Lung (tissue), 11 donors: ENCODE measurements at regions not wholly inside any gene's neighbourhood (a gene's known extent, or its start where the extent isn't known, plus 50 kb on each side); places are given as distances from the start of the nearest gene placed in this dataset.
A peak's percentile ranks its signal among the peaks of the same experiment; 100 is the strongest.
"Not testable (repeated sequence)": the region's sequence is repeated elsewhere in the genome, so short reads cannot be mapped to it uniquely, and the experiment has no call there.

ENCODE experiments used
- ATAC-seq: fragments of 200-7000 bp; cut with Tn5 transposase; one replicate; pipeline ENCODE4 v1.9.1; 2020; ENCODE audit warnings: moderate number of reproducible peaks; ENCODE audit not compliant: insufficient read depth, low FRiP score
- DNase-seq, 3 donors: peaks; one replicate each; pipeline ENCODE4 v3.0.0-alpha.2; 2013 to 2017
- H3K27ac ChIP-seq, 2 donors: one replicate each; pipeline ENCODE4 v1.5.1; 2013; ENCODE audit warnings: mild to moderate bottlenecking in 2 of 2, moderate library complexity in 2 of 2, control low read depth in 1 of 2, inconsistent platforms in 1 of 2, low read depth in 1 of 2, low read length in 1 of 2
- H3K27me3 ChIP-seq, 3 donors: one replicate each; pipeline ENCODE4 v1.5.1; 2013; ENCODE audit warnings: low read length in 2 of 3; ENCODE audit not compliant: control insufficient read depth in 3 of 3, insufficient read depth in 3 of 3
- H3K36me3 ChIP-seq, 4 donors: one replicate each; pipeline ENCODE4 v1.5.1; 2013; ENCODE audit warnings: low read length in 4 of 4, mild to moderate bottlenecking in 1 of 4, moderate library complexity in 1 of 4; ENCODE audit not compliant: control insufficient read depth in 4 of 4, insufficient read depth in 4 of 4
- H3K4me1 ChIP-seq, 5 donors: one replicate each; pipeline ENCODE4 v1.5.1; 2013; ENCODE audit warnings: low read length in 5 of 5, mild to moderate bottlenecking in 2 of 5, moderate library complexity in 1 of 5; ENCODE audit not compliant: control insufficient read depth in 5 of 5, insufficient read depth in 5 of 5
- H3K4me3 ChIP-seq: one replicate; pipeline ENCODE4 v1.5.1; 2013; ENCODE audit warnings: mild to moderate bottlenecking, control low read depth, moderate library complexity
- H3K9ac ChIP-seq, 2 donors: one replicate each; pipeline ENCODE4 v1.5.1; 2013; ENCODE audit warnings: low read length in 2 of 2, control low read depth in 1 of 2; ENCODE audit not compliant: insufficient read depth in 1 of 2
- H3K9me3 ChIP-seq, 4 donors: one replicate each; pipeline ENCODE4 v1.5.1; 2013; ENCODE audit warnings: low read length in 3 of 4, mild to moderate bottlenecking in 1 of 4, moderate library complexity in 1 of 4; ENCODE audit not compliant: control insufficient read depth in 4 of 4, insufficient read depth in 3 of 4
- WGBS, 2 donors: extraction: QIAGEN DNeasy Blood & Tissue Kit; methylation state at CpG; one replicate each; pipeline ENCODE4 v1.1.7; 2013; 5-methylcytosine and 5-hydroxymethylcytosine counted together
- TF ChIP-seq, protein P1 (sequence below): IDR thresholded peaks from 2 replicates; pipeline ENCODE4 v1.5.1; 2012; ENCODE audit warnings: mild to moderate bottlenecking; ENCODE audit errors: control extremely low read depth, extremely low read depth
- donor health status: control.
- donor health status: control.
- donor health status: Bipolar disorder and iron deficiency.
- donor health status: healthy.
- donor health status: DM: yes; HTN: yes; CAD: no.

DNA sequence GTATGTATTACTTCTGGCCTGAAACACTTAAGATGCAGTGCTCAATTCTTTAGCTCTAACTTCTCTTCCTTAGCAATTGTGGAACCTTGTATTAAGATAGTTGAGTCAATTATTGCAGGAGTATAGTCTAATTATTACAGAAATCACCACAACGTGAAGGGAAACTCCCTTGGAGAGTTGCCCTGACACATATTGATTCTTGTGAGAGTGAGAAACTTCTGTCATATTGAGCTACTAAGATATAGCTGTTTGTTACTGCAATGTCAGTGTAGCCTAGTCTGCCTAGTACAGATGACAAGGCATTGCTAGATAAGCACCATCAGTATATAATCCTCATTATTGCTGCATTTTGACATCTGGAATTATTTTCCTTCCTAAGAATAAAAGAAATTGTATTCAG lies 82.7 kb upstream of the TEX13C start:
- no peaks in the 10 kb centered on the region for H3K36me3 ChIP-seq
- DNase-seq, result no peak
- no peak overlapping the region for H3K4me3 ChIP-seq
- no peaks in the 10 kb centered on the region for H3K4me1 ChIP-seq
- TF ChIP-seq, protein P1, sequence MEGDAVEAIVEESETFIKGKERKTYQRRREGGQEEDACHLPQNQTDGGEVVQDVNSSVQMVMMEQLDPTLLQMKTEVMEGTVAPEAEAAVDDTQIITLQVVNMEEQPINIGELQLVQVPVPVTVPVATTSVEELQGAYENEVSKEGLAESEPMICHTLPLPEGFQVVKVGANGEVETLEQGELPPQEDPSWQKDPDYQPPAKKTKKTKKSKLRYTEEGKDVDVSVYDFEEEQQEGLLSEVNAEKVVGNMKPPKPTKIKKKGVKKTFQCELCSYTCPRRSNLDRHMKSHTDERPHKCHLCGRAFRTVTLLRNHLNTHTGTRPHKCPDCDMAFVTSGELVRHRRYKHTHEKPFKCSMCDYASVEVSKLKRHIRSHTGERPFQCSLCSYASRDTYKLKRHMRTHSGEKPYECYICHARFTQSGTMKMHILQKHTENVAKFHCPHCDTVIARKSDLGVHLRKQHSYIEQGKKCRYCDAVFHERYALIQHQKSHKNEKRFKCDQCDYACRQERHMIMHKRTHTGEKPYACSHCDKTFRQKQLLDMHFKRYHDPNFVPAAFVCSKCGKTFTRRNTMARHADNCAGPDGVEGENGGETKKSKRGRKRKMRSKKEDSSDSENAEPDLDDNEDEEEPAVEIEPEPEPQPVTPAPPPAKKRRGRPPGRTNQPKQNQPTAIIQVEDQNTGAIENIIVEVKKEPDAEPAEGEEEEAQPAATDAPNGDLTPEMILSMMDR, result no peak
- H3K9me3 ChIP-seq, result no peaks in the 10 kb centered on the region
- ATAC-seq, result no peak
- WGBS, 2 donors, result 35 to 84% methylated on average over 1 of the region's 1 CpG
- no peak overlapping the region for H3K27ac ChIP-seq
- H3K27me3 ChIP-seq, result no peaks in the 10 kb centered on the region
- H3K9ac ChIP-seq, result no peak overlapping the region

GRCh38 chrX:125248931-125249330 lies 70.7 kb upstream of the TEX13C start:
- Histone ChIP-seq H3K27ac (no peak overlapping the region), H3K9ac (no peak overlapping the region), H3K4me1 (no peaks in the 10 kb centered on the region), H3K4me3 (no peak overlapping the region), H3K27me3 (peaks cover 0 to 2% (median 0%) of the 10 kb centered on the region in 3 donors), H3K9me3 (no peaks in the 10 kb centered on the region), H3K36me3 (no peaks in the 10 kb centered on the region)
- DNase-seq (peak in 1 of 3 donors; percentile 10), ATAC-seq (peak; percentile 39)
- TF ChIP-seq, protein P1, result no peak

DNA sequence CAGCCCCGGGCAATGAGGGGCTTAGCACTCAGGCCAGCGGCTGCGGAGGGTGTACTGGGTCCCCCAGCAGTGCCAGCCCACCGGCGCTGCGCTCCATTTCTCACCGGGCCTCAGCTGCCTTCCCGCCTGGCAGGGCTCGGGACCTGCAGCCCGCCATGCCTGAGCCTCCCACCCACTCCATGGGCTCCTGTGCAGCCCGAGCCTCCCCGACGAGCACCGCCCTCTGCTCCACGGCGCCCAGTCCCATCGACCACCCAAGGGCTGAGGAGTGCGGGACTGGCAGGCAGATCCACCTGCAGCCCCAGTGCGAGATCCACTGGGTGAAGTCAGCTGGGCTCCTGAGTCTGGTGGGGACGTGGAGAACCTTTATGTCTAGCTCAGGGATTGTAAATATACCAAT lies 63.9 kb upstream of the TEX13C start:
- not testable (repeated sequence) for DNase-seq, H3K9ac ChIP-seq, H3K9me3 ChIP-seq, H3K4me3 ChIP-seq, H3K27ac ChIP-seq, H3K36me3 ChIP-seq, H3K4me1 ChIP-seq, H3K27me3 ChIP-seq, ATAC-seq
- 92 to 99% methylated on average over 13 to 20 of the region's 20 CpGs for WGBS, 2 donors

DNA sequence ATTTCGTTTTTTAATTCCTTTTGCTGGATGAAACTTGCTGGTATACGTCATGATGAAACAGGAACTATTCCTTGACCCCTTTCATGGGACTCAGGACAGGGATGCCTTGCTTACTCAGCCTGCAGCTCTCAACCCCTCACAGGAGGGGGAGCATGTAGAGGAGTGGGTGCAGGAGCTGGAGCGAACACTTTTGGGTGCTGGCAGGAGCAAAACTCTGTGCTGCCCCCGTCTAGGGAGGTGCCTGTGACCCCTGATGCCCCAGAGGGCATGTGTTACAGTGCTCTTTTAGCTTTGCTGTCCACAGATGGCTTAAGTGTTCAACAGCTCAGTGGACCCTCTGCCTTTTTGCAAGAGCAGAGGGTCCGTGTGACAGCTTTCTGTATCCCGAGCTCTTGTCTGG lies 56.8 kb upstream of the TEX13C start:
- Histone ChIP-seq H3K27me3 (no peaks in the 10 kb centered on the region), H3K9me3 (peaks cover 0 to 12% (median 6%) of the 10 kb centered on the region in 4 donors), H3K9ac (no peak overlapping the region), H3K4me3 (no peak overlapping the region), H3K36me3 (no peaks in the 10 kb centered on the region), H3K27ac (no peak overlapping the region), H3K4me1 (no peaks in the 10 kb centered on the region)
- no peak for ATAC-seq
- DNase-seq, result no peak
- TF ChIP-seq, protein P1, result no peak
- 67 to 83% methylated on average over 6 of the region's 6 CpGs for WGBS, 2 donors
